ENCODE measurements at regions not wholly inside any gene's neighbourhood (a gene's known extent, or its start where the extent isn't known, plus 50 kb on each side); places are given as distances from the start of the nearest gene placed in this dataset.

DNA sequence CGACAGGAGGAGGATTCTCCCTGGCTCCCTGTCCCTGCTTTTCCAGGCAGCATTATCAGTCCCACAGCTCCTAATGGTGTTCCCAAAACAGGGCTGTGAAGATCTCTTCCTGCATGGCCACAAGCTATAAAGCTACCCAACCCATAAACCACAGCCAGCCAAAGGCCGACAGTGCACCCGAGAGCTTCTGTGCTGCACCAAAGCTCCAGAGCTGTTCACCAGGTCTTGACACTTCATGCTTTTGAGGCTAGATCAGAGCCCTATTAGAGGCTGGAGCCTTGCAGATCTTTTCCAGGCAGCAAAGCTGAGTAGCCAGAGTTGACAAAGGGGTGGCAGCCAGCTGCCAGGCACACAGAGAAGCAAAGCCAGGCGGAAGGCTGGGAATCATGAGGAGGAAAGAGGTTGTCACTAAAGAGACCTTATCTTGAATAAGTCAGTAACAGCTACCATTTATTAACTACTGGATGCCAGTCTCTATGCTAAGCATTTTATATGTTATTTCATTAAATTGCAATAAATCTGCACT lies 180.4 kb downstream of the KATNAL1 start:
- no peak for DNase-seq

DNA sequence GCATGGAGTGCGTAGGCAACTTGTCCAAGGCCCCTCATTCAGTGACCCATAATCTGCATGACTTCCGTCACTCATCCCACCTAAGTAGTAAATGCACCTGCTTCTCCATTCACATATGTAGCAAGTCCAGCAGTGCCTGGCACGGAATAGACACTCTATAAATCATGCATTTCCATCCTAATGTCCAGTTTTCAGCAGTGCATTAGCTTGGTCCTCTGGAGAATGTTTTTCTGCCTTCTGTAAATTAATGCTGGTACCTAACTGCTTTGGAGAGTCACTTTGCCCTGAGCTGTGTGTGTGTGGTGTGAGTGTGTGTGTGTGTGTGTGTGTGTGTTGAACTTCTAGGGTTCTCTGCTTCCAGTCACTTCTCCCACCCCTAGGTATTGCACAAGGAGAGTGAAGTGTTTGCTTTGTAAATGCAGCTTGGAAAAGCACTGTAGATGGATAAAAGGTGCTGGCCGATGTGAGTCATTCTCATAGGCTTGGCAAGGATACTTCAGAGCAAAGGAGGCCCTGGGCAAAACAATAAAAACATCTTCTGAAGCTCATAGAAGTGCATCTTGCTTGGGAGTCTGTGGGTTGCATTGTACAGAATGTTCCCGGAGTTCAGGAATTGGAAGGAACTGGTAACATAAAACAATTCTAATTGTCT lies 181.8 kb downstream of the KATNAL1 start:
- DNase-seq: no peak

DNA sequence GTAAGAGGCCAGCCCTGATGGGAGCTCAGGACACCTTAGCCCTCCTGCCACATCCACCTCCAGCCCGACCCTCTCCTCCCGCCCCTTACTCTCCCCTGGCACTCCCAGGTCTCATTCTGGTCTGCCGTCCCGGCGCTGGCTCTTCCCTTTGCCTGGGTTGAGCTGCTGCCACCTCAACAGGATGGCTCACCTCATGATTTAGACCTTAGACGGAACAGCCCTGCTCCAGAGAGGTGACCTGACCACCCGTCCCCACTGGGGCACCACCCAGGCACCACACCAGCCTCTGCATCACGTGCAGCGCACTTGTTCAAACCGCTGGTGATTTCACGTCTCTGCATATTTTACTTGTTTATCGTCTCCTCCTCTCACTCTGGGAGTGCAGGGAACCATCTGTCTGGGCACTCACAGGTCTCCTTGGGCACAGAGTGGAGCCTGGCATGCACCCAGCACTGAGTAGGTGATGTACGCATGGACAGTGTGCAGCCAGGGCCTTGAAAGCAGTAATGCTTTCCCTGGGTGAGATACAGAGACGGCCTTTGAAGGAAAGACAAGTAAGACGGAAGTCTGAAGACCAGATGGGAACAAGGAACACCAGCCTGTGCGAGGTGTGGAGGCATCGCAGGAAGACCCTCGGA lies 183.1 kb downstream of the KATNAL1 start:
- DNase-seq: no peak

DNA sequence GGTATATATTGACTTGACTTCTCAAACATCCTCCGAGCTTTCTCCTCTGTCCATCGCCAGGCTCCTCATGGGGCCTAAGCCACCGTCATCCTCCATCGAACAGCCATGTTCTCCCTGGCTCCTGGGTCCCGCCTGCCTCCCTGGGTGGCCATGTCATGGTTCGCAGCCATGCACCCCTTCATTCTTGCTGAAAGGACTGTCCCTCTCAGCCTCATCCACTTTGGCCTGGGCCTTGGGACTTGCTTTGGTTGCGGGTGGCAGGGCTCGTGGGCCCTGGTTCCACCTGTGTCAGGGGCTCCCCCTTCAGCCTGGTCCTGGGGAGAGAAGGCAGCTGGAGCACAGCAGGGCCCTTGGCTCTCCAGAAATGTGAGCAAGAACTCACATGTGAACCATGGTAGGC lies 183.8 kb downstream of the KATNAL1 start:
- DNase-seq: no peak

DNA sequence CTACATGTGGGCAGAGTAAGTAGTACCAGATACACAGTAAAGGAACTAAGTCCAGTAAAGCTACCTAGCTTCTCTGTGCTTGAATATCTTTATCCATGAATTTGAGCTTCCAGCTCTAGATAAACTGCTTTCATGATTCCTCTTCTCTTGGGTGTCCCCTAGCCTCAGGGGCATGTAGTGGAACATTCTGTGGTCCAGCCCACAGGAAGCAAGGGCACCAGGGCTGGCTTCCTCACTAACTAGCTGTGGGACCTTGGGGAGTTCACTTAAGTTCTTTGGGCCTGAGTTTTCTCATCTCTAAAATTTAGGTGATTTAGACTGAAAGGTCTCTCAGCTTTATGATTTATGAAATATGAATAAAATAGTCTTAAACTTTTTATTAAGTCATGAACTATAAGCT lies 185.7 kb downstream of the KATNAL1 start:
- no peak for DNase-seq

DNA sequence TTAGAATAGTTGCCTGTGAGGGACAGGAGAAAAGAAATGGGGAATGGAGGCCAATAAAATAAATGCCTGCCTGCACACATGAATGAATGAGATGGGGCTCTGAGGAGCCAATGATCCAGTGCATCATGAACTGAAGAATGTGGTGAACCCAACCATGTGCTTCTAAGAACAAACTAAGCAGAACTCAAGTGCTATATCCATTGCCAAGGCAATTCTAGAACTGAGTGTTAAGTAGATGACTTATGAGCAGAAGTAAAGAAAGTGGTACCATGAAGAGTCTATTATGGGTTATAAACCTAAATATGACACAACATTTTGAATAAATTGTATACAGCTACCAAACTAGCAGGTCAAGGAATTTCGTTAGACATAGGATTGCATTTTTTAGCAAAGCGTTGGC lies 186.1 kb downstream of the KATNAL1 start:
- no peak for DNase-seq

DNA sequence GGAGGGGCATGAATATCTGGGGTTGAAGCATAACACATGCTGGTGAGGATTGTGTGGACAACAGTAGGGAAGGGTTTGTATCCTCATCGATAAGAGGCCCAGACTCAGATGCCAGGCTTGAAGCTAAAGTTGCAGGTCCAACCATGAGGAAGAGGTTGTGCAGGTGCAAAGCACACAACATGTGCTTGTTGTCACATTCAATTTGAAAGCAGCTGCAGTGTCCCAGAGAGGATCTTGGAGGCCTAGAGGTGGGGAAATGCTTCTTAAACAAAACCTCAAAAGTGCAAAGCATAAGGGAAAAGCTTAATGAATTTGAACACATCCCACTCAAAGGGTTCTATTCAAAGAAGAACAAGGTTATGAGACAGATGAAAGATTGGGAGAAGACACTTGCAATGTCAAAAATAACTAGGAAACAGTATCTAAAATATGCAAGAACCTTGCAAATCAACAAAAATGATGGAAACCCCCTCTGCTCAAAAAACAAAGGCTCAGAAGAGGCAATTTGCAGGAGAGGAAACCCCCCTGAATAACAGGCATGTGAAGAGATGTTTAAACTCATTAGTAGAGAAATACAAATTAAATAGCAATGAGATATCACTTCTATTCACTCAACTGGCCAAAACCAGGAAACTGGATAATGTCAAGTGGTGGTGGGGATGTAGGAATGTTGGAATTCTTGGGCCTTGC lies 187.1 kb downstream of the KATNAL1 start:
- DNase-seq: no peak

DNA sequence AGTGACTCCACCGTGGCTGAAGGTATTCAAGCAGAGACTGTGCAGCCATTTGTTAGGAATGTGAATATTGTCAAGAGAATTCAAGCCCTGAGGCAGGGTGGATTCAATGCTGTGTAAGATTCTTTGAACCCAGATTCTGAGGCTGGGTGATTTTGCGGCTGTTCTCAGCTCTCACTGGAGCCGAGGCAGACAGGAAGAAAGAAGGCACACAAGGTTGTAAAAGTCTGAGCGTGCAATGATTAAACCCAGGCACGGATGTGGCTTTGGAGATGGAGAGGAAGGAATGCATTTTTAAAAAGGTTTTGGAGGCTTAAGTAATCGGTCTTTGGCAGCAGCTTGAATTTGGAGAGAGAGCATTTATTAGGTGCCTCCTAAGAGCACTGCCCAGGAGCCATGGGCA lies 187.9 kb downstream of the KATNAL1 start:
- DNase-seq: peak in 1 of 5 donors; percentile 73

DNA sequence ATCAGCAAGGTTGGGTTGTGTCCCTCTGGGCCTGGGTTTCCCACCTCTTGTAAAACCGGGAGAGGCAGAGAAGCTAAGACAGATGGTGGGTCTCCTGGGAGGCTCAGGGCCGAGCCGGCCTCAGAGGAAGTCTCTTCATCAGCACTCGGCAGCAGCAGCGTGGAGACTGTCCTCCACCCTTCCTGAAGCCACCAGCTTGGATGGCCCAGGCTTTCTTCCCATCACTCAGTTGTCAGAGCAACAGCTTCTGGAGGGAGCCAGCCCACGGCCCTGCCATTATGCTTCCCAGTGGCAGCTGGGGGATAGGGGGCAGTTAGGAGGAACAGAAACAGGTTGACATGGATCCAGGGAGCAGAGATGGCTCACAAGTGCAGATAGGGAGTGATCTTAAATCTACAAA lies 191.0 kb downstream of the KATNAL1 start:
- no peak for DNase-seq

DNA sequence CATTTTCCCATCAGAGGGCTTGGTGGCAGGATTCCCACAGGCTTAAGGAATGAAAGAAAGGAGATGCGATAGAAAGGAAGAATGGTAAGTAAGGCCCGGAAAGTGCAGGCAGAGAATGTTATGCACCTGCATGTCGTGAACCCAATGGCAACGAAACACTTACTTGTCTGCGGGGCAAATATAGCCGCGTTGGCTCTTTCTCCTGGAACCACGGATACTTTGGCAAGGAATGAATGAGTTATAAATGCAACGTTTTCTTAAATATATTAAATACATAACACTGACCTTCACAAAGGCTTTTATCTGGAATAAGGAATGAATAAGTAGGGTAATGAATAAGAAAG lies 192.1 kb downstream of the KATNAL1 start:
- no peak for DNase-seq

DNA sequence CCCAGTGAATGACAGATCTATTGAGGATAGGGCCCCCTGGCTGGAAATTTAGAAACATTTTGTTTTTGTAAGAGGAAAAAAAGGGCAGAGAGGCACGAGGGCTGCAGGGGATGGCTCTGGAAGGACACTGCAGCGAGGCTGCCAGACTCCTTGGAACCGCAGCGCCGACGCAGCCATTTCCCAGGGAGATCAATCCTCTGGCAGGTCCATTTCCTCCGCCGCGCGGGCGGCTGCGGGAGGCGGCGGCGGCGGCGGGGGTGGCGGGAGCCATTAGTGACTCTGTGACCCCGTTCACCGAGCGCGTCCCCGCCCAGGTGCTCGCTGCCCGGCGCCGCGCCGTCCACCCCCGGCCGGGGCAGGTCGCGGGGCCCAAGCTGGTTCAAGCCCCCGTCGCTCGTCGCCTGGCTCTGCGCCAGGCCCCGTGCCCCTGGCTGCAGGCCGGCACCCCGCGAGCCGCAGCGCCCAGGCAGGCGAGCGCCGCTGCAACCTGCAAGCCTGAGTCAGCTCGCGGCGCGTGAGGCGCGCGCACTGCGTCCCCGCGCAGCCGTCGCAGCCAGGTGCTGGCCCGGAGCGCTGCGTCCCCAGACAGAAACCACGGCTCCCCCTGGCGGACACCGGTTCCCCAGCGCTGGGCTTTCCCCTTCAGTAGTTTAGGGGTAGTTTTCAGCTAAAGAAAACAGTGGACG lies 192.6 kb downstream of the KATNAL1 start:
- peak; percentile 79 to 90 (median 88) for DNase-seq

DNA sequence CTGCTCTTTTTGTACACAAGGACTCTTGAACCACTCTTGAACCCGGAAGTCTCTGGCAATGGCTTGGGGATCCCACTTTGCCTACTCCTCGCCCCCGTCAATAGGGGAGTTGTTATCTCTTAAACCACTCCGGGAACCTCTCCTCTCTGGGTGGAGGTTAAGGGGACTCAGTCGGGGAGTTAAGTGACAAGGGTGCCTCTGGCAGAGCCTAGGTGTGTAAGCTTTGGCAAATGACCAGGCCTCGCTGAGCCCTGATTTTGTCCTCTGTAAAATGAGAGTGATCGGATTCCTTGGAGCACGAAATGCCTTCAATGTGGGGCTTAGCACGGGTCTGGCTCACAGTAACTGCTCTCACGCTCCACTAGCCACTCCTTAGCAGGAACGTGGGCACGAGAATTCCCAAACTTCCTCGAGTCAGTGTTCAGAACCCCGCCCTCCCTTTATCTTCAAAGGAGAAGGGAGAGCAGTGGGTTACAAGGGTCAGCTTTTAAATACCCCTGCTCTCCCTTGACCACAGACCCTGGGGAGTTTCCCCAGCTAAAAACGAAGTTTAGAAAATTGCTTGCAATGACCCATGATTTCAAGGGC lies 193.3 kb downstream of the KATNAL1 start:
- no peak for DNase-seq

DNA sequence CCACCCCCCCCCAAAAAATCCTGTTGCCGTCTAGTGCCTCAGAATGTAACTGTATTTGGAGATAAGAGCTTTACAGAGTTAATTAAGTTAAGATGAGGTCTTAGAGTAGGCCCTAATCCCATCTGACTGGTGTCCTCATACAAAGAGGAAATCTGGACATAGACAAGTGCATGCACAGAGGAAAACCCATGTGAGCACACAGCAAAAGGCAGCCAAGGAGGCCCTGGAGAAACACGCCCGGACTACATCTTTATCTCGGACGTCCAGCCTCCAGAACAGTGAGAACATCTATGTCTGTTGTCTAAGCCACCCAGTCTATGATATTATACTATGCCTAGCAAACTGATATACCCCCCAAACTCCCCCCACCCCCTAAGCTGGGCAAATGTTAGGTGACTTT lies 193.8 kb downstream of the KATNAL1 start:
- no peak for DNase-seq

DNA sequence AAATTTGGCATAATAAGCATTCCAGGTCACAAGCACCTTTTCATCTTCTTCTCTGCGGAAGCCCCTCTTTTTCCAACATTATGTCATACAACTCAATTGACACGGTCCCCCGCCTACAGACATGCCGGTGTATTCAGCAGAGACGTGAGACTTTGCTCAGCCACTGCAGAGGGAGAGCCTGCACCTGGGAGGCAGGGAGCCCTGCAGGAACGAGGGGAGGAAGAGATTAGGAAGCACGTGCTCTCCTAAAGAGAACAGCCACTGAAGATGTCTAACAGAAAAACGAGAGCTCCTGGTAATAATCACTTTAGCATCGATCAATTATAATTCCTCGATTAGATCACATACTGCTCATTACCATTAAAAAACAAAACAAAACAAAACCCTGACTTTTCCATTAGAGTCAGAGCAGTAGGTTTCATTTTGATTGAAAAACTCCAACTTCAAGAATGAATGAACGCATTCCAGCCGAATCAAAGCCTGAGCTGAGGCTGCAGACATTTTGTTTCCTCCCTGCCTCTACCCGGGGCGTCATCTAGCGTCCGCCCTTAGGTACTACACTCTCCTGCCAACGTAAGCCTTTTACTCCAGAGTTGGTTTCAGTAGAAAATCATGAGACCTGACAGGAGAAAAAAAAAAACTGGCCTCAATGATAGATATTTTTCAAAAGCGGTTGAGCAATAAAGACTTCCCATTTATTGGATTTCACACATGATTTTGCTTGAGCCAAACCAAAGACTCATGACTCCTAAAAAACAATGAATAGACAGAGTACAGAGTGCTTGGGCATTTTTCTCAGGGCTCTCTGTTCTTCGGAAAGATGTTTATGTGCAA lies 194.5 kb downstream of the KATNAL1 start:
- DNase-seq: peak; percentile 55 to 79 (median 71)

DNA sequence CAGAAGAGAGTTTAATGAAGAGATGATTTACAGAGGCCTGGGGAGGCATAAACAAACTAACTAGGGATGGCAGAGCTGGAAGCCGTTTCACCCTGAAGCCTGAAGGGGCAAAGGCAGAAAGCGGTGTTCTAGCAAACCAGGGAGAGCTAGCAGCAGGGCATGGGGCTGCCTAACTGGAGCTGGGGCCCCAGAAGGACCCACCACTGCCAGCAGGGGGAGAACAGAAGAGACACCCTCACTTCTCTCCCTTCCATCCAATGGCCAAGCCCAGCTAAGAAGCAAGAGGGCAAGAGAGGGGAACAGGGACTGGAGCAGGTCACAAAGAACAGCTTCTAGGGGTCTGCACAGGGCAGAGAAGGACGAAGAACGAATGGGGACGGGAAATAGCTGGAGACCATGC lies 195.5 kb downstream of the KATNAL1 start:
- DNase-seq: no peak

DNA sequence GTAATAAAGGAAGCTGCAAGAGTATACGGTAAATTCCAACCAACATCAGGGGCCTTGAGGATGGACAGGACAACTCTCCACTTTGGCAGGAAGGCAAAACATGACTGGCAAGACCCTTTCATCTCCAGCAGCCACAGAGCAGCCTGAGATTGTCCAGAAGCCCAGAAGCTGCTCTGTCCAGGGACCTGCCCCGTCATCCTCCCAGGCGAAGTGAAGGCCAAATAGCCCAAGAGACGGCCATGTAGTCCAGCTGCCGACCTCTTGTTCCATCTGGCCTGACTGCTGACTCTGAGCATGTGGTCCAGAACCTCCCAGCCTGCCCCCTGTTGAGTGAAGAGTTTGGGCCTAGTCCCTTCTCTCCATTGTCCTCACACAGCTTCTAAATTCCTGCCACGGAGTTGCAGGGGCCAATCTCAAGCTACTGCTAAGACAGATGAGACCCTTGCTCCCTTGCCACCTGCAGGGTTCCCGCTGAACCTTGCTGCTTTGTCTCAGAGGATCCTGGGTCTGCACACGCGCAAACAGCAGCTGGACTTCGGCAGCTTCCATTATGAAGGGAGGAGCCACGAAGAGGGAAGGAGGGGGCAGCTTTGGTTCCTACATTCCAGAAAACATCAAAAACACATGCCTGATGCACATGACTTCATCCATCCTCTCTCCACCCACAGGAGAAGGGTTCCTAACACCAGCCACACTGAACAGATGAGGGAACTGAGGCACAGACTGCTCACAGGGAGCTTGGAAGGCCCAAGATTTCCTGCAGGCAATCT lies 196.9 kb downstream of the KATNAL1 start:
- DNase-seq: no peak

DNA sequence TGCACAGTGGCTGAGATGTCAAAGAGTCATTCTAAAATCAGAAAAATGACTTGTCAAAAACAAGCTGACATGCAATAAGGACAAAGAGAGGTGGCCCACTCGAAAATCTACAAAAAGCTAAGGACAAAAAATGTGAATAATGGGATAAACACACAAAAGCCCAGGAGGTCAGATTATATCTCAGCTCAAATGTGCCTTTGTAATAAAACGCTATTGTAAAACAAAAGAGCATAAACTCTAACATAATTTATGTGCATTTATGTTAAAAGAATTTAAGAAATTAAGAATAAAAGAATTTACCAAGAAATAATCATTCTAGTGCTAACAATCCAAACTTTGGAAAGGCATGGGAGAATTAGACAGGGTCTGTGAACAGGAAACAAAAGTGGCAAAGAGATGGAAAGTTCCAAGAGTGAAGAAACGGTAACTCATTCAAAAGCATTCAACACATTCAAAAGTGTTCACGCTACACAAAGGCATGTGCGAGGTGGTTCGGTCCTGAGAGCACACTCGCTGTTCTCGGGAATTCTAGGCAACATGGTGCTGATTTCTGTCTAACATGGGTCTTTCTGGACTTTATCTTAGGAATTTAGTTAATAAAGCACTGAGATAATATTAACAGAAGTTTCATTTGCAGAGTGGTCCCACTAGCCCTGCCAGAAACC lies 197.7 kb downstream of the KATNAL1 start:
- no peak for DNase-seq

DNA sequence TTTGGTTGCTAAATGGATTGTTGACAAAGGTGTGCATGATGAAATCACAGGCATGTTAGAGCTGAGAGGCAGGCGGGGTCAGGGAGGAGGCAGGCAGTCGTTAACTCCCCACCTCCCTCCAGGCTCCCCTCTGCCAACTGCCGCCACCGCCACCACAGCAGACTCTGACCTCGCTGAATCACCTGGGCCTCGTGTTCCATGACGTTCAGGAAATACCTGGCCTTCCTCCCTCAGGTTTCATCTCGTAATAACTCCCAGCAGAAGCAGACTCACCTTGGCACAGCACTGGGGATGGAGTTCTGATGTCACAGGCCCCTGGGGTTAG lies 198.5 kb downstream of the KATNAL1 start:
- no peak for DNase-seq

DNA sequence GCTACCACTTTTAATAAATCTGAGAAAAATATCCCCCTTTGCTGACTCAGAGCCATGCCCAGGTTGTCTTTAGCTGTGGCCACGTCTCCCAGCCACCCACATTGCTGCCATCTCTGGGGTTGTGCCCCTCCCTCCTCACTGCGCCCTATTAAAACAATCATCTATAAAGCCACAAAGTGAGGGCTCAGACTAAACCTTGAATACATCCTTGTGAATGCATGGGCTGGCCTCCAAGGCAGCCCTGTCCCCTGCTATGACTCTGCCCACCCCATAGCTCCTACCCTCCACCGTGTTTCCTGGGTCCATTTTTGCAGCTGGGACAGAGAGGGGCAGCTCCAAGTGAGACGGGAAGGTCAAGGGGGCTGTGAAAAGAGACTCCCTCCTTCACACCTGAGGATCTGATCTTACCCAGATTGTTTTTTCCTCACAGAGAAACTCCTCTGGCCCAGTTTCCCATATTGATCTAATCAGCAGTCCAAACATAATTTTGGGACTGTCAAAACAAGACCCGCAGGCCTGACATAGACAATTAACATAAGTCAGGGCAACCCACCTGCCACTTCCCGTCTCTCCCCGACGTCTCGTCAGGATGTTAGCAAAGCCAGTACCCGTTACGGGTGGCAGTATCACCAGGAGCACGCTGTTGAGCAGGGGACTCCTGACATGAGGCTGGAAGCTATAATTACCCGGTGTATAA lies 199.0 kb downstream of the KATNAL1 start:
- DNase-seq: no peak

DNA sequence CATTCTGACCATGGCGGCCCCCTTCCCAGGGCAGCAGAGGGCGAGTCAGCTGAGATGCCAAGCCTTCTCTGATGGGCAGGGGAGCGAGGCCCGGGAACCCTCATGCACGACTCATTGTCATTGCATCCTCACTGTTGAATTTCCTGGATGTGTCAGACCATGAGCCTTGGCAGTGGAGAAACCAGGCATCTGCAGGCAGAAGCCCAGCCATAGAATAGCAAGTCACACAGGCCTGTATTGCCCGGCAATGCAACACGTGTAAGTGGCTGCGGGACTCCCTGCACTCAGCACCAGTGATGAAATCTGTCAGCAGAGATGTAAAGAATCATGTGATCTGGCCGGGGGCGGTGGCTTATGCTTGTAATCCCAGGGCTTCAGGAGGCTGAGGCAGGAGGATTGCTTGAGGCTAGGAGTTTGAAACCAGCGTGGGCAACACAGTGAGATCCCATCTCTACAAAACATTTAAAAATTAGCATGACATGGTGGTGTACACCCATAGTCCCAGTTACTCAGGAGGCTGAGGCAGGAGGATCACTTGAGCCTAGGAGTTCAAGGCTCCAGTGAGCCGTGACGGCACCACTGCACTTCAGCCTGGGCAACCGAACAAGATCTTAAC lies 199.7 kb downstream of the KATNAL1 start:
- DNase-seq: no peak

Measured in T-helper 1 cell (primary cell).